ENCODE measurements at regions not wholly inside any gene's neighbourhood (a gene's known extent, or its start where the extent isn't known, plus 50 kb on each side); places are given as distances from the start of the nearest gene placed in this dataset.
A peak's percentile ranks its signal among the peaks of the same experiment; 100 is the strongest.

DNA sequence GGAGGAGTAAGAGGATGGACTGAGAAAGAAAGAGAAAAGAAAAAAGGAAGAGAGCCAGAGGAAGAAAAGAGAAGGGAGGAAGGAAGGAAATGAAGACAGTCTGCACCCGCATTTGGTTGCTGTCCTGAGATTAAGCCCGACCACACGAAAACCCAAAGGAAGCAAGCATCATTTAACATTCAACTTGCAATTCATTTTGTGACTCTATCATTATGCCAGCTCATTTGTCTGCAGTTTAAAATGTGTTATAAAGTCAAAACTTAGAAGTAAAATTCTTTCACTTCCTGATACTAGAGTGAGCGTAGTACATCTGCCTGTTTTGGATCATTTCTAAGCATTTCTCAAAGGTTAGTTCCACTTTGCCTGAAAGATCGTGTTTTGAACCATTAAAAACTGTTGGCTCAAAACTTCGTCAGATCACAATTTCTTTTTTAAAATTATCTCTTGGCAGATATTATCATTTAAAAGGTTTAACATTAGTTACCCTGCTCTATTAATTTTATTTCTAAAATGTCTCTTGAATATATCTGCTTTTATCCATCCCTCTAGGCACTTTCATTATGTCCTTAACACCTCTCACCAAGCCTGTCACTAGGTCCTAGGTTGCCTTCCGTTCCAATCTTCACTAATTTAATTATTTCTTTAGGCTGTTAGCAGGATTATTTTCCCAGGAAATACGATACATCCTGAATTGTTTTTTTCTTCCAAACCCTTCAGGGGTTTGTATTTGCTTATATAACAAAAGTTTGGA is 240.9 kb downstream of the TLE4 start (continued):
- TF ChIP-seq BRCA1 (IDR thresholded peaks at IDR 0.05; ENCODE audit: low read depth, low read length) = no peak
- TF ChIP-seq, protein P1, sequence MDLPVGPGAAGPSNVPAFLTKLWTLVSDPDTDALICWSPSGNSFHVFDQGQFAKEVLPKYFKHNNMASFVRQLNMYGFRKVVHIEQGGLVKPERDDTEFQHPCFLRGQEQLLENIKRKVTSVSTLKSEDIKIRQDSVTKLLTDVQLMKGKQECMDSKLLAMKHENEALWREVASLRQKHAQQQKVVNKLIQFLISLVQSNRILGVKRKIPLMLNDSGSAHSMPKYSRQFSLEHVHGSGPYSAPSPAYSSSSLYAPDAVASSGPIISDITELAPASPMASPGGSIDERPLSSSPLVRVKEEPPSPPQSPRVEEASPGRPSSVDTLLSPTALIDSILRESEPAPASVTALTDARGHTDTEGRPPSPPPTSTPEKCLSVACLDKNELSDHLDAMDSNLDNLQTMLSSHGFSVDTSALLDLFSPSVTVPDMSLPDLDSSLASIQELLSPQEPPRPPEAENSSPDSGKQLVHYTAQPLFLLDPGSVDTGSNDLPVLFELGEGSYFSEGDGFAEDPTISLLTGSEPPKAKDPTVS (IDR thresholded peaks at IDR 0.05; ENCODE audit: low read depth, low read length) = no peak
- TF ChIP-seq, protein P2, sequence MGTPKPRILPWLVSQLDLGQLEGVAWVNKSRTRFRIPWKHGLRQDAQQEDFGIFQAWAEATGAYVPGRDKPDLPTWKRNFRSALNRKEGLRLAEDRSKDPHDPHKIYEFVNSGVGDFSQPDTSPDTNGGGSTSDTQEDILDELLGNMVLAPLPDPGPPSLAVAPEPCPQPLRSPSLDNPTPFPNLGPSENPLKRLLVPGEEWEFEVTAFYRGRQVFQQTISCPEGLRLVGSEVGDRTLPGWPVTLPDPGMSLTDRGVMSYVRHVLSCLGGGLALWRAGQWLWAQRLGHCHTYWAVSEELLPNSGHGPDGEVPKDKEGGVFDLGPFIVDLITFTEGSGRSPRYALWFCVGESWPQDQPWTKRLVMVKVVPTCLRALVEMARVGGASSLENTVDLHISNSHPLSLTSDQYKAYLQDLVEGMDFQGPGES (IDR thresholded peaks at IDR 0.05) = no peak
- TF ChIP-seq ZNF384 (IDR thresholded peaks at IDR 0.05; ENCODE audit: borderline replicate concordance, low read depth, low read length) = no peak
- TF ChIP-seq ASH2L (IDR thresholded peaks at IDR 0.05; ENCODE audit: borderline replicate concordance, low read depth) = no peak
- TF ChIP-seq, protein P3, sequence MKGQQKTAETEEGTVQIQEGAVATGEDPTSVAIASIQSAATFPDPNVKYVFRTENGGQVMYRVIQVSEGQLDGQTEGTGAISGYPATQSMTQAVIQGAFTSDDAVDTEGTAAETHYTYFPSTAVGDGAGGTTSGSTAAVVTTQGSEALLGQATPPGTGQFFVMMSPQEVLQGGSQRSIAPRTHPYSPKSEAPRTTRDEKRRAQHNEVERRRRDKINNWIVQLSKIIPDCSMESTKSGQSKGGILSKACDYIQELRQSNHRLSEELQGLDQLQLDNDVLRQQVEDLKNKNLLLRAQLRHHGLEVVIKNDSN (IDR thresholded peaks at IDR 0.05; ENCODE audit: borderline replicate concordance, extremely low read length, insufficient read depth, low read depth, low read length) = no peak
- TF ChIP-seq, protein P4, sequence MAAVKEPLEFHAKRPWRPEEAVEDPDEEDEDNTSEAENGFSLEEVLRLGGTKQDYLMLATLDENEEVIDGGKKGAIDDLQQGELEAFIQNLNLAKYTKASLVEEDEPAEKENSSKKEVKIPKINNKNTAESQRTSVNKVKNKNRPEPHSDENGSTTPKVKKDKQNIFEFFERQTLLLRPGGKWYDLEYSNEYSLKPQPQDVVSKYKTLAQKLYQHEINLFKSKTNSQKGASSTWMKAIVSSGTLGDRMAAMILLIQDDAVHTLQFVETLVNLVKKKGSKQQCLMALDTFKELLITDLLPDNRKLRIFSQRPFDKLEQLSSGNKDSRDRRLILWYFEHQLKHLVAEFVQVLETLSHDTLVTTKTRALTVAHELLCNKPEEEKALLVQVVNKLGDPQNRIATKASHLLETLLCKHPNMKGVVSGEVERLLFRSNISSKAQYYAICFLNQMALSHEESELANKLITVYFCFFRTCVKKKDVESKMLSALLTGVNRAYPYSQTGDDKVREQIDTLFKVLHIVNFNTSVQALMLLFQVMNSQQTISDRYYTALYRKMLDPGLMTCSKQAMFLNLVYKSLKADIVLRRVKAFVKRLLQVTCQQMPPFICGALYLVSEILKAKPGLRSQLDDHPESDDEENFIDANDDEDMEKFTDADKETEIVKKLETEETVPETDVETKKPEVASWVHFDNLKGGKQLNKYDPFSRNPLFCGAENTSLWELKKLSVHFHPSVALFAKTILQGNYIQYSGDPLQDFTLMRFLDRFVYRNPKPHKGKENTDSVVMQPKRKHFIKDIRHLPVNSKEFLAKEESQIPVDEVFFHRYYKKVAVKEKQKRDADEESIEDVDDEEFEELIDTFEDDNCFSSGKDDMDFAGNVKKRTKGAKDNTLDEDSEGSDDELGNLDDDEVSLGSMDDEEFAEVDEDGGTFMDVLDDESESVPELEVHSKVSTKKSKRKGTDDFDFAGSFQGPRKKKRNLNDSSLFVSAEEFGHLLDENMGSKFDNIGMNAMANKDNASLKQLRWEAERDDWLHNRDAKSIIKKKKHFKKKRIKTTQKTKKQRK (IDR thresholded peaks at IDR 0.05; ENCODE audit: low read depth, low read length) = no peak
- TF ChIP-seq MEF2A (IDR thresholded peaks at IDR 0.05; ENCODE audit: insufficient read depth, low read depth, low read length) = no peak
- TF ChIP-seq SUZ12 (IDR thresholded peaks at IDR 0.05; ENCODE audit: unreplicated experiment) = no peak
- no peak for TF ChIP-seq YBX1 (IDR thresholded peaks at IDR 0.05)
- TF ChIP-seq, protein P5, sequence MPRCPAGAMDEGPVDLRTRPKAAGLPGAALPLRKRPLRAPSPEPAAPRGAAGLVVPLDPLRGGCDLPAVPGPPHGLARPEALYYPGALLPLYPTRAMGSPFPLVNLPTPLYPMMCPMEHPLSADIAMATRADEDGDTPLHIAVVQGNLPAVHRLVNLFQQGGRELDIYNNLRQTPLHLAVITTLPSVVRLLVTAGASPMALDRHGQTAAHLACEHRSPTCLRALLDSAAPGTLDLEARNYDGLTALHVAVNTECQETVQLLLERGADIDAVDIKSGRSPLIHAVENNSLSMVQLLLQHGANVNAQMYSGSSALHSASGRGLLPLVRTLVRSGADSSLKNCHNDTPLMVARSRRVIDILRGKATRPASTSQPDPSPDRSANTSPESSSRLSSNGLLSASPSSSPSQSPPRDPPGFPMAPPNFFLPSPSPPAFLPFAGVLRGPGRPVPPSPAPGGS (IDR thresholded peaks at IDR 0.05; ENCODE audit: borderline replicate concordance, insufficient read depth, low read depth, low read length, poor library complexity, severe bottlenecking) = peak; percentile 37
- TF ChIP-seq, protein P6, sequence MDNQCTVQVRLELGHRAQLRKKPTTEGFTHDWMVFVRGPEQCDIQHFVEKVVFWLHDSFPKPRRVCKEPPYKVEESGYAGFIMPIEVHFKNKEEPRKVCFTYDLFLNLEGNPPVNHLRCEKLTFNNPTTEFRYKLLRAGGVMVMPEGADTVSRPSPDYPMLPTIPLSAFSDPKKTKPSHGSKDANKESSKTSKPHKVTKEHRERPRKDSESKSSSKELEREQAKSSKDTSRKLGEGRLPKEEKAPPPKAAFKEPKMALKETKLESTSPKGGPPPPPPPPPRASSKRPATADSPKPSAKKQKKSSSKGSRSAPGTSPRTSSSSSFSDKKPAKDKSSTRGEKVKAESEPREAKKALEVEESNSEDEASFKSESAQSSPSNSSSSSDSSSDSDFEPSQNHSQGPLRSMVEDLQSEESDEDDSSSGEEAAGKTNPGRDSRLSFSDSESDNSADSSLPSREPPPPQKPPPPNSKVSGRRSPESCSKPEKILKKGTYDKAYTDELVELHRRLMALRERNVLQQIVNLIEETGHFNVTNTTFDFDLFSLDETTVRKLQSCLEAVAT (IDR thresholded peaks at IDR 0.05) = no peak
- TF ChIP-seq JUND (IDR thresholded peaks at IDR 0.05; ENCODE audit: low read depth, low read length) = no peak
- peak; percentile 59; the same call in 1 of the 2 replicates for TF ChIP-seq SPI1 (IDR thresholded peaks at IDR 0.05; ENCODE audit: borderline replicate concordance, insufficient read depth, low read depth, low read length)
- no peak for TF ChIP-seq POLR2A (IDR thresholded peaks at IDR 0.05; ENCODE audit: low read depth, low read length)
- no peak for TF ChIP-seq PML (IDR thresholded peaks at IDR 0.05; ENCODE audit: low read length)
- no peak for TF ChIP-seq KDM1A (IDR thresholded peaks at IDR 0.05; ENCODE audit: borderline replicate concordance)
- TF ChIP-seq ZSCAN29 (IDR thresholded peaks at IDR 0.05) = no peak
- TF ChIP-seq HDAC6 (IDR thresholded peaks at IDR 0.05; ENCODE audit: unreplicated experiment) = no peak
- no peak for TF ChIP-seq TBL1XR1 (IDR thresholded peaks at IDR 0.05; ENCODE audit: low read depth, low read length)
- TF ChIP-seq JUNB (IDR thresholded peaks at IDR 0.05) = peak; percentile 75

Data from GM12878 (cell line).